ENCODE measurements at regions not wholly inside any gene's neighbourhood (a gene's known extent, or its start where the extent isn't known, plus 50 kb on each side); places are given as distances from the start of the nearest gene placed in this dataset.

DNA sequence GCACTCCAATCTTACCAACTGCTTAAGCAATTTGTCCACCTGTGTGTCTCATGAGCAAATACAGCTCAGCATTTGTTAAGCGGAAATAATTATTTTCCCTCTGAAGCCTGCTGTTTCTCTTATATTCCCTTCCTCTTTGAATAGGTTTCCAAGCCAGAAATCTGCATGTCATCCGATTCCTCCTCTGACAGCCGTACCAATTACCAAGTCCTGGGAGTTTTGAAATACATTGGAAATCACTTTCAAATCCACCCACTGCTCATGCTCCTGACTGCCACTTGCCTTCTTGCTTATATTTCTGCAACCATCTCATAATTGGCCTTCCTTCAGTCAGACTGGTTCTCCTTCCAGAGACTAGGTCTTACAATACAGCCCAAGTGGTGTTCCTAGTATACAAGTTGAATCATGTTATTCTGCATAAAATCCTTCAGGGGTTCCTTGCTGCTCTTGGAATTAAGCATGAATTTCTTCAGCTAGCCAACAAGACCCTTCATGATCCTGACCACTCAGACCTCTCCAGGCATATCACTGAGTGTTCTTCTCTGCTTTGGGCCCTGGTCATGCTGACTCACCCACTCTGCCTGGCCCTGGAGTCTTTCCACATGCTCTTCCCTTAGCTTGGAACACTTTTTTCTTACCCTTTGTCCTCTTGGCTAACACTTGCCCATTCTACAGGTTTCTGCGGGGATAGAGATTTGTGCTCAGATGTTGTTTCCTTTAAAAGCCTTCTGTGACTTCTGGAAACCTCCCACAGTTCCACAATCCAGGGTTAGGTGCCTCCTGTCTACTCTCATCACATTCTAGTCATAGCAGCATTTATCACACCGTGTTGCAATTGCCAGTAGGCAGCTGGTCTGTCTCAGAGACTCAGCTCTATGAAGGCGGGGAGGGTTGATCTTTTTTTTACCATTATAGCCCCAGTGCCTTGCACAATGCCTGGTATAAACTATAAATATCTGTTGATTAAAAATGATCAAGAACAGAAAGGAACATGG is 157.6 kb downstream of the ARL6IP6 start:
- CTCF ChIA-PET = no interaction called here

DNA sequence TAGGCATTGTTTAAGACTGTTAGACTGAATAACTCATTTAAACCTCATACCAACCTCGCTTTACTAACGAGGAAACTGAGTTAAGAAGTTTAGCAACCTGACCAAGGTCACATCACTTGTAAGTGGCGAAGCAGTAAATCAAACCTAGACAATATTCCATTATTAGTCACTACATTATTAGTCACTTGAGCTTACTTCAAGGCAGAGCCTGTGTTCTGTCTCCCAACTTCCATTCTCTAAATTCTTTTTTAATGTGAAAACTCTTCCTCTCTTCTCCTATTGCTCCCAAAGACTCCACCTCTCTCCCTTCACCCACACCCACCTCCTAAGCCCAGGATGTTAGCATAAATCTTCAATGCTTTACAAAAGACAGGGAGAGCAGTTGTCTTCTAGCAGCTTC is 156.5 kb downstream of the ARL6IP6 start:
- H4K20me1 ChIP-seq (ENCODE audit: insufficient read depth) = no peaks in the 10 kb centered on the region
- no peak overlapping the region for H2AFZ ChIP-seq
- H3K79me2 ChIP-seq (ENCODE audit: low read depth) = no peaks in the 10 kb centered on the region
- DNase-seq = no peak
- TF ChIP-seq, protein P1, sequence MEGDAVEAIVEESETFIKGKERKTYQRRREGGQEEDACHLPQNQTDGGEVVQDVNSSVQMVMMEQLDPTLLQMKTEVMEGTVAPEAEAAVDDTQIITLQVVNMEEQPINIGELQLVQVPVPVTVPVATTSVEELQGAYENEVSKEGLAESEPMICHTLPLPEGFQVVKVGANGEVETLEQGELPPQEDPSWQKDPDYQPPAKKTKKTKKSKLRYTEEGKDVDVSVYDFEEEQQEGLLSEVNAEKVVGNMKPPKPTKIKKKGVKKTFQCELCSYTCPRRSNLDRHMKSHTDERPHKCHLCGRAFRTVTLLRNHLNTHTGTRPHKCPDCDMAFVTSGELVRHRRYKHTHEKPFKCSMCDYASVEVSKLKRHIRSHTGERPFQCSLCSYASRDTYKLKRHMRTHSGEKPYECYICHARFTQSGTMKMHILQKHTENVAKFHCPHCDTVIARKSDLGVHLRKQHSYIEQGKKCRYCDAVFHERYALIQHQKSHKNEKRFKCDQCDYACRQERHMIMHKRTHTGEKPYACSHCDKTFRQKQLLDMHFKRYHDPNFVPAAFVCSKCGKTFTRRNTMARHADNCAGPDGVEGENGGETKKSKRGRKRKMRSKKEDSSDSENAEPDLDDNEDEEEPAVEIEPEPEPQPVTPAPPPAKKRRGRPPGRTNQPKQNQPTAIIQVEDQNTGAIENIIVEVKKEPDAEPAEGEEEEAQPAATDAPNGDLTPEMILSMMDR (conservative IDR thresholded peaks at IDR 0.05) = no peak
- no peak for TF ChIP-seq EZH2 (IDR thresholded peaks at IDR 0.05; ENCODE audit: low read depth)
- no peak overlapping the region for H3K4me2 ChIP-seq
- ChIA-PET POLR2A (ENCODE audit: unreplicated experiment) (no interaction called here), CTCF (no interaction called here)
- H3K9me2 ChIP-seq (ENCODE audit: insufficient read depth) = no peaks in the 10 kb centered on the region; the same call in 1 of the 2 replicates
- intact Hi-C loops (cut with micrococcal nuclease; ENCODE audit: unreplicated experiment) = no loop called here
- no peaks in the 10 kb centered on the region for H3K4me1 ChIP-seq (replicated peaks; ENCODE audit: insufficient read depth)
- H3K9me3 ChIP-seq (ENCODE audit: insufficient read depth, low read depth) = no peaks in the 10 kb centered on the region
- no peaks in the 10 kb centered on the region for H3K27me3 ChIP-seq (ENCODE audit: insufficient read depth, low read depth)
- H3K27ac ChIP-seq = no peak overlapping the region
- no peaks in the 10 kb centered on the region for H3F3A ChIP-seq (ENCODE audit: insufficient read depth, low read depth)
- BruUV-seq (replicated peaks) = no TSS peak
- no peaks in the 10 kb centered on the region for H3K36me3 ChIP-seq (ENCODE audit: low read depth)
- no peak overlapping the region for H3K4me3 ChIP-seq

More for the DNA sequence above, 157.6 kb downstream of the ARL6IP6 start:
- Histone ChIP-seq H2AFZ (no peak overlapping the region), H3K27me3 (ENCODE audit: insufficient read depth, low read depth) (no peaks in the 10 kb centered on the region), H3F3A (ENCODE audit: insufficient read depth, low read depth) (no peaks in the 10 kb centered on the region), H3K27ac (no peak overlapping the region), H3K4me3 (no peak overlapping the region), H3K9me2 (ENCODE audit: insufficient read depth) (no peaks in the 10 kb centered on the region; the same call in 1 of the 2 replicates), H3K4me1 (replicated peaks; ENCODE audit: insufficient read depth) (no peaks in the 10 kb centered on the region), H3K9me3 (ENCODE audit: insufficient read depth, low read depth) (no peaks in the 10 kb centered on the region), H3K79me2 (ENCODE audit: low read depth) (no peaks in the 10 kb centered on the region), H3K4me2 (no peak overlapping the region), H4K20me1 (ENCODE audit: insufficient read depth) (no peaks in the 10 kb centered on the region), H3K36me3 (ENCODE audit: low read depth) (no peaks in the 10 kb centered on the region)
- intact Hi-C loops (cut with micrococcal nuclease; ENCODE audit: unreplicated experiment) = no loop called here
- POLR2A ChIA-PET (ENCODE audit: unreplicated experiment) = no interaction called here
- BruUV-seq (replicated peaks) = no TSS peak
- no peak for DNase-seq
- TF ChIP-seq, protein P1 (conservative IDR thresholded peaks at IDR 0.05) = no peak
- no peak for TF ChIP-seq EZH2 (IDR thresholded peaks at IDR 0.05; ENCODE audit: low read depth)

DNA sequence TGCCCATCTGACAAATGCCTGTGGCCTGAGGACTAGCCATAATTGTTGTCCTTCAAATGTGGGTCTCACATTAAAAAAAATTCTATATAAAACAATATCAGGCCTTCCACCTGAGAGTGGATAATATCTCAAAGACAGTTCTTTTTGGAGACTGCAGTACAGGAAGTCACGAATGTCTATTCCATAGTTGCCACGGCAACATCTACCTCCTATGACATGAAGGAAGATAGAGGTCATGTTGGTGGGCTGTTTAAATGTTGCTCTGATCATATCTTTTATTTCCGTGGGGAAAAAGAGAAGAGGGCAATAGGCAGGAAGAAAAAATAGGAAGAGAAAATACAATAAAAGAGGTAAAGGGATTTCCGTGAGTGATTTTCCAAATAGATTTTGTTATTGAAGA is 151.8 kb downstream of the ARL6IP6 start:
- Histone ChIP-seq H3K79me2 (ENCODE audit: low read depth) (no peaks in the 10 kb centered on the region), H3K27ac (no peak overlapping the region), H3K4me3 (no peak overlapping the region), H3K36me3 (ENCODE audit: low read depth) (no peaks in the 10 kb centered on the region), H3K4me2 (no peak overlapping the region), H4K20me1 (ENCODE audit: insufficient read depth) (no peaks in the 10 kb centered on the region), H3K9me3 (ENCODE audit: insufficient read depth, low read depth) (no peaks in the 10 kb centered on the region), H3F3A (ENCODE audit: insufficient read depth, low read depth) (no peaks in the 10 kb centered on the region), H3K4me1 (replicated peaks; ENCODE audit: insufficient read depth) (no peaks in the 10 kb centered on the region), H3K9me2 (ENCODE audit: insufficient read depth) (no peaks in the 10 kb centered on the region; the same call in 1 of the 2 replicates), H3K27me3 (ENCODE audit: insufficient read depth, low read depth) (no peaks in the 10 kb centered on the region), H2AFZ (no peak overlapping the region)
- no peak for TF ChIP-seq EZH2 (IDR thresholded peaks at IDR 0.05; ENCODE audit: low read depth)
- TF ChIP-seq, protein P1 (conservative IDR thresholded peaks at IDR 0.05) = no peak
- ChIA-PET CTCF (no interaction called here), POLR2A (ENCODE audit: unreplicated experiment) (no interaction called here)
- intact Hi-C loops (cut with micrococcal nuclease; ENCODE audit: unreplicated experiment) = no loop called here
- DNase-seq = no peak
- no TSS peak for BruUV-seq (replicated peaks)
